Panc1 (cell line): ENCODE measurements at regions not wholly inside any gene's neighbourhood (a gene's known extent, or its start where the extent isn't known, plus 50 kb on each side); places are given as distances from the start of the nearest gene placed in this dataset.

Experiments
- CTCF ChIP-seq: fragments of 450-650 bp; IDR thresholded peaks from 2 replicates; pipeline ENCODE4 v1.5.1; 2017; ENCODE audit warnings: mild to moderate bottlenecking
- POLR2AphosphoS5 ChIP-seq: IDR thresholded peaks from 2 replicates; pipeline ENCODE4 v1.6.1; 2012; ENCODE audit warnings: mild to moderate bottlenecking, low read depth, low read length, moderate library complexity
- REST ChIP-seq, 2 experiments: IDR thresholded peaks; 2 replicates each; pipeline ENCODE4 v1.6.1; 2011 to 2012; ENCODE audit warnings: low read depth in 2 of 2, control low read depth in 1 of 2, low read length in 1 of 2, mild to moderate bottlenecking in 1 of 2, moderate library complexity in 1 of 2; ENCODE audit not compliant: insufficient read depth in 1 of 2
- SIN3A ChIP-seq: IDR thresholded peaks from 2 replicates; pipeline ENCODE4 v1.6.1; 2012; ENCODE audit warnings: low read depth, mild to moderate bottlenecking, low read length, moderate library complexity, borderline replicate concordance; ENCODE audit not compliant: insufficient read depth
- TCF7L2 ChIP-seq: IDR thresholded peaks from 2 replicates; pipeline ENCODE4 v1.6.1; 2011; ENCODE audit warnings: mild to moderate bottlenecking, low read depth, low read length, inconsistent platforms

GRCh38 chr2:34102339-34102738, 503.2 kb upstream of the FAM98A start:
- TF ChIP-seq CTCF (no peak), SIN3A (no peak), POLR2AphosphoS5 (no peak), TCF7L2 (no peak), REST (IDR thresholded peaks at IDR 0.05; ENCODE audit: insufficient read depth in 1 of 2, low read depth in 2 of 2, low read length in 1 of 2) (no peak)
